ENCODE measurements at regions not wholly inside any gene's neighbourhood (a gene's known extent, or its start where the extent isn't known, plus 50 kb on each side); places are given as distances from the start of the nearest gene placed in this dataset.
A peak's percentile ranks its signal among the peaks of the same experiment; 100 is the strongest.

- no peaks in the 10 kb centered on the region for H3K4me1 ChIP-seq (ENCODE audit: insufficient read depth, low read length)
- no peak overlapping the region for H3K27ac ChIP-seq (ENCODE audit: low read depth, low read length)
- no peaks in the 10 kb centered on the region for H3K27me3 ChIP-seq (ENCODE audit: insufficient read depth, low read length)
- H3K36me3 ChIP-seq (ENCODE audit: insufficient read depth, low read length), result no peaks in the 10 kb centered on the region
- no peak overlapping the region for H3K4me3 ChIP-seq (ENCODE audit: low read length)
- WGBS, result 100% methylated on average over 1 of the region's 2 CpGs
- H3K9me3 ChIP-seq (ENCODE audit: insufficient read depth, low read depth, low read length), result no peaks in the 10 kb centered on the region
- no peak overlapping the region for H3K9ac ChIP-seq (ENCODE audit: low read depth, low read length)
These were observed 1866.1 kb upstream of the NUDT12 start for GRCh38 chr5:105428451-105429380.

GRCh38 chr5:105414067-105414466, 1851.5 kb upstream of the NUDT12 start:
- H3K9me3 ChIP-seq (ENCODE audit: insufficient read depth, low read depth, low read length), result peaks cover 4% of the 10 kb centered on the region; the same call in 1 of the 2 replicates
- no peaks in the 10 kb centered on the region for H3K4me1 ChIP-seq (ENCODE audit: insufficient read depth, low read length)
- no peaks in the 10 kb centered on the region for H3K27me3 ChIP-seq (ENCODE audit: insufficient read depth, low read length)
- H3K4me3 ChIP-seq (ENCODE audit: low read length), result no peak overlapping the region
- no peak overlapping the region for H3K9ac ChIP-seq (ENCODE audit: low read depth, low read length)
- H3K27ac ChIP-seq (ENCODE audit: low read depth, low read length), result no peak overlapping the region
- H3K36me3 ChIP-seq (ENCODE audit: insufficient read depth, low read length), result no peaks in the 10 kb centered on the region
- WGBS, result 93% methylated on average over 3 of the region's 3 CpGs

GRCh38 chr5:105413406-105413990, 1850.9 kb upstream of the NUDT12 start:
- Histone ChIP-seq H3K4me1 (ENCODE audit: insufficient read depth, low read length) (no peaks in the 10 kb centered on the region), H3K27me3 (ENCODE audit: insufficient read depth, low read length) (no peaks in the 10 kb centered on the region), H3K9me3 (ENCODE audit: insufficient read depth, low read depth, low read length) (0 out of 2 replicates have a peak, but pooled peaks cover under 1% of the 10 kb centered on the region), H3K36me3 (ENCODE audit: insufficient read depth, low read length) (no peaks in the 10 kb centered on the region), H3K27ac (ENCODE audit: low read depth, low read length) (no peak overlapping the region), H3K9ac (ENCODE audit: low read depth, low read length) (no peak overlapping the region), H3K4me3 (ENCODE audit: low read length) (no peak overlapping the region)
- 94% methylated on average over 9 of the region's 9 CpGs for WGBS

GRCh38 chr5:105409695-105410094, 1847.1 kb upstream of the NUDT12 start:
- no peak overlapping the region for H3K27ac ChIP-seq (ENCODE audit: low read depth, low read length)
- H3K36me3 ChIP-seq (ENCODE audit: insufficient read depth, low read length), result no peaks in the 10 kb centered on the region
- H3K4me3 ChIP-seq (ENCODE audit: low read length), result no peak overlapping the region
- 100% methylated on average over 1 of the region's 1 CpG for WGBS
- no peaks in the 10 kb centered on the region for H3K9me3 ChIP-seq (ENCODE audit: insufficient read depth, low read depth, low read length)
- H3K4me1 ChIP-seq (ENCODE audit: insufficient read depth, low read length), result peaks cover 15% of the 10 kb centered on the region
- no peak overlapping the region for H3K9ac ChIP-seq (ENCODE audit: low read depth, low read length)
- H3K27me3 ChIP-seq (ENCODE audit: insufficient read depth, low read length), result no peaks in the 10 kb centered on the region

GRCh38 chr5:105407200-105407599, 1844.6 kb upstream of the NUDT12 start:
- 93% methylated on average over 1 of the region's 1 CpG for WGBS
- Histone ChIP-seq H3K4me1 (ENCODE audit: insufficient read depth, low read length) (peaks cover 15% of the 10 kb centered on the region), H3K4me3 (ENCODE audit: low read length) (no peak overlapping the region), H3K9ac (ENCODE audit: low read depth, low read length) (no peak overlapping the region), H3K9me3 (ENCODE audit: insufficient read depth, low read depth, low read length) (no peaks in the 10 kb centered on the region), H3K27me3 (ENCODE audit: insufficient read depth, low read length) (no peaks in the 10 kb centered on the region), H3K27ac (ENCODE audit: low read depth, low read length) (peak overlapping the region; percentile 12), H3K36me3 (ENCODE audit: insufficient read depth, low read length) (no peaks in the 10 kb centered on the region)

GRCh38 chr5:105397749-105398148, 1835.2 kb upstream of the NUDT12 start:
- Histone ChIP-seq H3K4me3 (ENCODE audit: low read length) (no peak overlapping the region), H3K4me1 (ENCODE audit: insufficient read depth, low read length) (no peaks in the 10 kb centered on the region), H3K27ac (ENCODE audit: low read depth, low read length) (no peak overlapping the region), H3K36me3 (ENCODE audit: insufficient read depth, low read length) (no peaks in the 10 kb centered on the region), H3K27me3 (ENCODE audit: insufficient read depth, low read length) (no peaks in the 10 kb centered on the region), H3K9ac (ENCODE audit: low read depth, low read length) (no peak overlapping the region), H3K9me3 (ENCODE audit: insufficient read depth, low read depth, low read length) (no peaks in the 10 kb centered on the region)
- WGBS, result no CpG with 5 or more reads among the region's 1 CpG

GRCh38 chr5:105392710-105393149, 1830.1 kb upstream of the NUDT12 start:
- H3K36me3 ChIP-seq (ENCODE audit: insufficient read depth, low read length), result no peaks in the 10 kb centered on the region
- no peak overlapping the region for H3K4me3 ChIP-seq (ENCODE audit: low read length)
- H3K27me3 ChIP-seq (ENCODE audit: insufficient read depth, low read length), result no peaks in the 10 kb centered on the region
- no peaks in the 10 kb centered on the region; the same call in 1 of the 2 replicates for H3K4me1 ChIP-seq (ENCODE audit: insufficient read depth, low read length)
- H3K9me3 ChIP-seq (ENCODE audit: insufficient read depth, low read depth, low read length), result no peaks in the 10 kb centered on the region
- no peak overlapping the region for H3K27ac ChIP-seq (ENCODE audit: low read depth, low read length)
- H3K9ac ChIP-seq (ENCODE audit: low read depth, low read length), result no peak overlapping the region
- WGBS, result 96% methylated on average over 18 of the region's 18 CpGs

- H3K4me3 ChIP-seq (ENCODE audit: low read length), result no peak overlapping the region
- no peak overlapping the region for H3K9ac ChIP-seq (ENCODE audit: low read depth, low read length)
These were observed 1829.6 kb upstream of the NUDT12 start for GRCh38 chr5:105392122-105392709.

GRCh38 chr5:105380126-105380525, 1817.5 kb upstream of the NUDT12 start:
- Histone ChIP-seq H3K27ac (ENCODE audit: low read depth, low read length) (no peak overlapping the region), H3K36me3 (ENCODE audit: insufficient read depth, low read length) (no peaks in the 10 kb centered on the region), H3K9ac (ENCODE audit: low read depth, low read length) (no peak overlapping the region), H3K27me3 (ENCODE audit: insufficient read depth, low read length) (no peaks in the 10 kb centered on the region), H3K9me3 (ENCODE audit: insufficient read depth, low read depth, low read length) (no peaks in the 10 kb centered on the region), H3K4me1 (ENCODE audit: insufficient read depth, low read length) (no peaks in the 10 kb centered on the region), H3K4me3 (ENCODE audit: low read length) (no peak overlapping the region)
- WGBS, result 95% methylated on average over 1 of the region's 1 CpG

More at GRCh38 chr5:105392122-105392709, 1829.6 kb upstream of the NUDT12 start:
- Histone ChIP-seq H3K9me3 (ENCODE audit: insufficient read depth, low read depth, low read length) (no peaks in the 10 kb centered on the region), H3K36me3 (ENCODE audit: insufficient read depth, low read length) (no peaks in the 10 kb centered on the region), H3K27me3 (ENCODE audit: insufficient read depth, low read length) (no peaks in the 10 kb centered on the region), H3K27ac (ENCODE audit: low read depth, low read length) (no peak overlapping the region), H3K4me1 (ENCODE audit: insufficient read depth, low read length) (peaks cover 3% of the 10 kb centered on the region; the same call in 1 of the 2 replicates)
- 97% methylated on average over 20 of the region's 20 CpGs for WGBS

GRCh38 chr5:105371169-105371568, 1808.6 kb upstream of the NUDT12 start:
- Histone ChIP-seq H3K36me3 (ENCODE audit: insufficient read depth, low read length) (no peaks in the 10 kb centered on the region), H3K9me3 (ENCODE audit: insufficient read depth, low read depth, low read length) (no peaks in the 10 kb centered on the region), H3K27me3 (ENCODE audit: insufficient read depth, low read length) (no peaks in the 10 kb centered on the region), H3K4me1 (ENCODE audit: insufficient read depth, low read length) (no peaks in the 10 kb centered on the region), H3K4me3 (ENCODE audit: low read length) (no peak overlapping the region), H3K9ac (ENCODE audit: low read depth, low read length) (no peak overlapping the region), H3K27ac (ENCODE audit: low read depth, low read length) (no peak overlapping the region)
- WGBS, result 54% methylated on average over 1 of the region's 2 CpGs

GRCh38 chr5:105350486-105351140, 1788.0 kb upstream of the NUDT12 start:
- H3K36me3 ChIP-seq (ENCODE audit: insufficient read depth, low read length), result no peaks in the 10 kb centered on the region
- no peak overlapping the region for H3K9ac ChIP-seq (ENCODE audit: low read depth, low read length)
- no peak overlapping the region for H3K4me3 ChIP-seq (ENCODE audit: low read length)
- WGBS, result 92% methylated on average over 5 of the region's 5 CpGs
- H3K9me3 ChIP-seq (ENCODE audit: insufficient read depth, low read depth, low read length), result no peaks in the 10 kb centered on the region
- H3K27me3 ChIP-seq (ENCODE audit: insufficient read depth, low read length), result no peaks in the 10 kb centered on the region
- no peaks in the 10 kb centered on the region for H3K4me1 ChIP-seq (ENCODE audit: insufficient read depth, low read length)
- no peak overlapping the region for H3K27ac ChIP-seq (ENCODE audit: low read depth, low read length)

Data from HUES64 (cell line).